NCI-H748 (cell line): ENCODE measurements at regions not wholly inside any gene's neighbourhood (a gene's known extent, or its start where the extent isn't known, plus 50 kb on each side); places are given as distances from the start of the nearest gene placed in this dataset.

Experiments
- DNase-seq: peaks from one replicate; lab custom pipeline; 2025; ENCODE audit not compliant: unreplicated experiment; lab: John Stamatoyannopoulos, UW

GRCh38 chr2:100757621-100758394, 62.1 kb upstream of the NPAS2 start:
- no peak for DNase-seq

GRCh38 chr2:100759901-100760300, 60.0 kb upstream of the NPAS2 start:
- no peak for DNase-seq

GRCh38 chr2:100761365-100761764, 58.6 kb upstream of the NPAS2 start:
- DNase-seq = no peak

GRCh38 chr2:100764430-100764829, 55.5 kb upstream of the NPAS2 start:
- DNase-seq = no peak

- no peak for DNase-seq
Measured at GRCh38 chr2:100765481-100765880, 54.5 kb upstream of the NPAS2 start.

- DNase-seq = no peak
Measured at GRCh38 chr2:100766256-100766655, 53.7 kb upstream of the NPAS2 start.

- DNase-seq = no peak
Measured at GRCh38 chr2:100766806-100767205, 53.1 kb upstream of the NPAS2 start.

GRCh38 chr2:100767224-100767653, 52.7 kb upstream of the NPAS2 start:
- no peak for DNase-seq

GRCh38 chr2:100767810-100768806, 51.8 kb upstream of the NPAS2 start:
- no peak for DNase-seq
